ENCODE measurements at regions not wholly inside any gene's neighbourhood (a gene's known extent, or its start where the extent isn't known, plus 50 kb on each side); places are given as distances from the start of the nearest gene placed in this dataset.

DNA sequence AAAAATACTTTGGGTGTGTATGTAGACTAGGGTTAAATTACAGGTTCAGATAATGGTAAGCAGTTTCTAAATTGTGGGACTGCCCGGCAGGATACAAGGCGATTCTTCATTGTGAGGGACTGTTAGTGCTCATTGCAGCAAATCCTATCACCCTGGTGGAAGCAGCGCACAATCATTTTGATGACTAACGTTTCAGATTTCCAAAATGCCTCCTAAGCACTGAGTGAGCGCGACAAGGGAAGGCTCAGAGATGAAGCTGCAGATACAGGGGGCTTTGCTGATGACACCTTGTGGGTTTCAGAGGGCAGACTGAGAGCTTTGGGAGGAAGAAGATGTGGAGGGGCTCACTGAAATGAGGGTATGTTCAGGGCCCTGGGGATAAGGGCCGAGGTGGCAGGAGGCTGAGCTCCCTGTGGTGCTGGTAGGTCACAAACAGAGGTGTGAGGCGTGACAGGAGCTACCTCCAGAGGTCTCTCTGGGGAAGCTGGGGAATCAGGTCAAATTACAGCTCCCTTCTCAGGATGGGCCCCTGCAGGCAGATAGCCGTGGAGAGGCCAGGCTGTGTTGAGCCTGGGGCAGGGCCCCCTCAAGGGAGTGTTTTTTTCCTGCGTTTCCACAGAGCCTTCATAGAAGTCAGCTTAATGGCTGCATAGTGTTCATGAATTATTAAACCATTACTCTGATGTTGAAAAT, 84.5 kb upstream of the FYN start:
- no peak for DNase-seq (ENCODE audit: low read depth)
- TF ChIP-seq, protein P1, sequence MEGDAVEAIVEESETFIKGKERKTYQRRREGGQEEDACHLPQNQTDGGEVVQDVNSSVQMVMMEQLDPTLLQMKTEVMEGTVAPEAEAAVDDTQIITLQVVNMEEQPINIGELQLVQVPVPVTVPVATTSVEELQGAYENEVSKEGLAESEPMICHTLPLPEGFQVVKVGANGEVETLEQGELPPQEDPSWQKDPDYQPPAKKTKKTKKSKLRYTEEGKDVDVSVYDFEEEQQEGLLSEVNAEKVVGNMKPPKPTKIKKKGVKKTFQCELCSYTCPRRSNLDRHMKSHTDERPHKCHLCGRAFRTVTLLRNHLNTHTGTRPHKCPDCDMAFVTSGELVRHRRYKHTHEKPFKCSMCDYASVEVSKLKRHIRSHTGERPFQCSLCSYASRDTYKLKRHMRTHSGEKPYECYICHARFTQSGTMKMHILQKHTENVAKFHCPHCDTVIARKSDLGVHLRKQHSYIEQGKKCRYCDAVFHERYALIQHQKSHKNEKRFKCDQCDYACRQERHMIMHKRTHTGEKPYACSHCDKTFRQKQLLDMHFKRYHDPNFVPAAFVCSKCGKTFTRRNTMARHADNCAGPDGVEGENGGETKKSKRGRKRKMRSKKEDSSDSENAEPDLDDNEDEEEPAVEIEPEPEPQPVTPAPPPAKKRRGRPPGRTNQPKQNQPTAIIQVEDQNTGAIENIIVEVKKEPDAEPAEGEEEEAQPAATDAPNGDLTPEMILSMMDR (conservative IDR thresholded peaks at IDR 0.05; ENCODE audit: low read depth, low read length), result peak; percentile 3
- H3K4me3 ChIP-seq (ENCODE audit: low read depth, low read length), result no peak overlapping the region

- DNase-seq (ENCODE audit: low read depth), result no peak
- TF ChIP-seq, protein P1 (conservative IDR thresholded peaks at IDR 0.05; ENCODE audit: low read depth, low read length), result no peak
- no peak overlapping the region for H3K4me3 ChIP-seq (ENCODE audit: low read depth, low read length)
These were observed 85.3 kb upstream of the FYN start for GRCh38 chr6:111958534-111958933.

DNA sequence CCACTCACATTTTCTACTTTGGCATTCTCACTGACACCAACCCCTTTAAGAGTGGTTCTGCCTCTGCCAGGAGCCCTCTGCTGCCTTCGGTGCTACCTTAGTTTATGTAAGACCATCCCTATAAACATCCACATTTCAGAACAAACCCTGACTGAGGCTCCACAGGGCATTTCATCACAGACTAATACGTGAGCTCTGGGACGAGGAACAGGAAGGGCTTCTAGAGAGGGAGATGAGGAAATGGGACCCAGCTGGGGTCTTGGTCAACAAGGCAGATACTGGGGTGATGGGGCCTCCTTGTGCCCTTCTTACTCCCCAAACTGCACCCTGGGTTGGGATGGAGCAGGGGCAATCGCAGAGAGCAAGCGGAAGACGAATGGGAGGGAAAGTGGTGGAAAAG, 86.5 kb upstream of the FYN start:
- TF ChIP-seq, protein P1 (conservative IDR thresholded peaks at IDR 0.05; ENCODE audit: low read depth, low read length), result no peak

GRCh38 chr6:111967131-111967530, 86.8 kb upstream of the CCN6 start:
- DNase-seq (ENCODE audit: low read depth), result no peak
- TF ChIP-seq, protein P1 (conservative IDR thresholded peaks at IDR 0.05; ENCODE audit: low read depth, low read length), result no peak
- no peak overlapping the region for H3K4me3 ChIP-seq (ENCODE audit: low read depth, low read length)

More for the DNA sequence above, 86.5 kb upstream of the FYN start:
- no peak for DNase-seq (ENCODE audit: low read depth)
- no peak overlapping the region for H3K4me3 ChIP-seq (ENCODE audit: low read depth, low read length)

GRCh38 chr6:111970426-111970825, 83.5 kb upstream of the CCN6 start:
- no peak overlapping the region for H3K4me3 ChIP-seq (ENCODE audit: low read depth, low read length)
- no peak for DNase-seq (ENCODE audit: low read depth)
- TF ChIP-seq, protein P1 (conservative IDR thresholded peaks at IDR 0.05; ENCODE audit: low read depth, low read length), result no peak

DNA sequence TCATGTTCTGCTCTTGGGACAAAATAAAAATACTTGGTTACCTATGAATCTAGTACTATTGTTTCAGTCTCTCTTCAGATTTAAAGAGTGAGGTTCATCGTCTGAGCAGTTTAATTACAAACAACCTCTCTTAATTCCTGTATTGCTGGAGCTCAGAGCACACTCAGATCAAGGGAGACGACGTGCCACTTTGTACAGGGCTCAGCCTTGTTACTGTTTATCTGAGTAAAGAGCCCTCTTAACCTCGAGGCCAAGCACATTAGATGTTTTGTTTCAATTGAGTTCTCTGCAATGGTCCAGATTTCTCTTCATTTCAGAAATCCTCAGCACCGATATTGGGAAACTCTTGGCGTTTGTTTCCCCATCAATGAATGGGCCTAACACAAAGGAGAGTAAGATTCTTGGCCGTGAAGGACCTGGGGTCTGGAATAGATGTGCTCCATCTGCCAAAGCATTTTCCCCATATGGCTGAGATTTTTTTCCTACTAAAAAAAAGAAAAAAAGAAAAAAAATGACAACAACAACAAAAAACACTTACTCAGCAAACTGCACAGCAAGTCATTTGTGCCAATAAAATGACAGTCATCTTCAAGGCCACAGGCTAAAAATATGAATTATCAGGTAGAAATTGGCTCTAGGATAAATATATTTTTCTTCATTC, 82.6 kb upstream of the CCN6 start:
- no peak for DNase-seq (ENCODE audit: low read depth)
- TF ChIP-seq, protein P1 (conservative IDR thresholded peaks at IDR 0.05; ENCODE audit: low read depth, low read length), result no peak
- H3K4me3 ChIP-seq (ENCODE audit: low read depth, low read length), result no peak overlapping the region

All from choroid plexus epithelial cell (primary cell).